Upper lobe of right lung (tissue), 1 donor: ENCODE measurements at regions not wholly inside any gene's neighbourhood (a gene's known extent, or its start where the extent isn't known, plus 50 kb on each side); places are given as distances from the start of the nearest gene placed in this dataset.

Experiments used
- ATAC-seq: fragments of 200-7000 bp; cut with Tn5 transposase; one replicate; pipeline ENCODE4 v1.9.1; 2020; ENCODE audit warnings: mild to moderate bottlenecking, moderate library complexity
- DNase-seq: peaks from one replicate; pipeline ENCODE4 v3.0.0-alpha.2; 2020
- H3K27ac ChIP-seq: fragments of 200-600 bp; one replicate; pipeline ENCODE4 v1.8.0; 2022
- H3K27me3 ChIP-seq: fragments of 200-600 bp; one replicate; pipeline ENCODE4 v1.8.0; 2022; ENCODE audit warnings: mild to moderate bottlenecking
- H3K36me3 ChIP-seq: fragments of 200-600 bp; one replicate; pipeline ENCODE4 v1.8.0; 2022
- H3K4me1 ChIP-seq: fragments of 200-600 bp; one replicate; pipeline ENCODE4 v1.8.0; 2022
- H3K4me3 ChIP-seq: fragments of 200-600 bp; one replicate; pipeline ENCODE4 v1.8.0; 2022; ENCODE audit warnings: mild to moderate bottlenecking
- H3K9me3 ChIP-seq: fragments of 200-600 bp; one replicate; pipeline ENCODE4 v1.8.0; 2022
- intact Hi-C: fragments of 100-400 bp; cut with DNase I; formaldehyde crosslinking; loops from one replicate; pipeline ENCODE4 v1.11.0; 2022
- TF ChIP-seq, protein P1 (sequence below): fragments of 200-600 bp; IDR thresholded peaks from one replicate; pipeline ENCODE4 v1.8.0; 2022; ENCODE audit warnings: antibody characterized with exemption
- donor health status: DM: no; HTN: yes; CAD: no; lungs with severe emphysema.

DNA sequence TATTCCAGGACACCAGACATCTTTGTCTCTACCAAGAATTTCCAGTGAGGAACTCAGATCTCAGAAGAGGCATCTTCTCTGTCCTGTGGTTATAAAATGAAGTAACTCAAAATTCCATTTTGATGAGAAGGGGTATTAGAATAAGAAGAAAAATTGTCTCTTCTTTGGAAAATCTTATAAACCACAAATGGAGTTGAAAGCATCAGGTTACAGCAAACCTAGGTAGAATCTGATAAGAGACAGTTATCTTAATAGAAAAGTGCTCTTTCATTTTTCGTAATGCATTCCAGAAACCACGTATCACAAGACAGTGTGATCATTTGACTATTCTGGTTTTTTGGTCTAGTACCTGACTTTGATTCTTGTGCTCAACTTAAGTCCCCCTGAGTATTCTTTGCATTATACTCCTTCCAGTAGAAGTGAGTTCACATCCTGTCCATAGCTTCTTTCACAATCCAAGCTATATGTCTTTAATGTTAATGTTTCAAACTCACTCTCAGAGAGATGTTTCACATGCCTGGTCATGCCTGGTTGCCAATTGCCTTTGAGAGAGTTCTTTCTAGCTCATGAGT is 120.9 kb upstream of the PRDX6 start:
- H3K36me3 ChIP-seq = no peaks in the 10 kb centered on the region
- intact Hi-C loops = no loop called here
- H3K9me3 ChIP-seq = no peaks in the 10 kb centered on the region
- ATAC-seq (no peak), DNase-seq (no peak)
- no peaks in the 10 kb centered on the region for H3K27me3 ChIP-seq
- no peak overlapping the region for H3K27ac ChIP-seq
- TF ChIP-seq, protein P1, sequence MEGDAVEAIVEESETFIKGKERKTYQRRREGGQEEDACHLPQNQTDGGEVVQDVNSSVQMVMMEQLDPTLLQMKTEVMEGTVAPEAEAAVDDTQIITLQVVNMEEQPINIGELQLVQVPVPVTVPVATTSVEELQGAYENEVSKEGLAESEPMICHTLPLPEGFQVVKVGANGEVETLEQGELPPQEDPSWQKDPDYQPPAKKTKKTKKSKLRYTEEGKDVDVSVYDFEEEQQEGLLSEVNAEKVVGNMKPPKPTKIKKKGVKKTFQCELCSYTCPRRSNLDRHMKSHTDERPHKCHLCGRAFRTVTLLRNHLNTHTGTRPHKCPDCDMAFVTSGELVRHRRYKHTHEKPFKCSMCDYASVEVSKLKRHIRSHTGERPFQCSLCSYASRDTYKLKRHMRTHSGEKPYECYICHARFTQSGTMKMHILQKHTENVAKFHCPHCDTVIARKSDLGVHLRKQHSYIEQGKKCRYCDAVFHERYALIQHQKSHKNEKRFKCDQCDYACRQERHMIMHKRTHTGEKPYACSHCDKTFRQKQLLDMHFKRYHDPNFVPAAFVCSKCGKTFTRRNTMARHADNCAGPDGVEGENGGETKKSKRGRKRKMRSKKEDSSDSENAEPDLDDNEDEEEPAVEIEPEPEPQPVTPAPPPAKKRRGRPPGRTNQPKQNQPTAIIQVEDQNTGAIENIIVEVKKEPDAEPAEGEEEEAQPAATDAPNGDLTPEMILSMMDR = no peak
- H3K4me1 ChIP-seq = no peaks in the 10 kb centered on the region
- no peak overlapping the region for H3K4me3 ChIP-seq

DNA sequence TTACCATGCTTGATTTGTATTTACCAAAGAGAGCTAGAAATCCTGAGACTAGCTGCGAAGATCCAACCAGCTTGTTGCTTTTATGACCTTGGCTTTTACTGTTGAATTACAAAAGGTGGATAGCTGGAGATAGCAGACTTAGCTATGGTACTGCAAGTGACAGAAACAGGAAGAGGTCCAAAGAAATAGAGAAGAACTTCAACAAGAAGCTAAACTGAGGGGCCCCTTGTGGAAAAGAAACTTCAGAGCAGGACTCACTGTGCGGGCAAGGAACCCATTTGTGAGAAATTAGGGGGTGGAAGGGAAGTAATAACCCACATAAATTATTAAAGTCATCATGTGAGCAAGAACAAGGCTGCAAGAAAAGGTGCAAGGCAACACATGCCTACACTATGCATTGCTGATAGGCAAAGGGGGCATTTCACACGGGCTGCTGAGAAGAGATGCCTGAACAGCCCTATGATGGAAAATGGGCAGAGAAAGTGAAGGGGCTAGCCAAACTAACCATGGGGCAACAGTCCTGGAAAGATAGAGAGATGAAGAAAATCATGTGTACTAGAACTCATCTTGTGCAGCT is 116.6 kb upstream of the PRDX6 start:
- Histone ChIP-seq H3K36me3 (no peaks in the 10 kb centered on the region), H3K27ac (no peak overlapping the region), H3K4me3 (no peak overlapping the region), H3K9me3 (no peaks in the 10 kb centered on the region), H3K4me1 (no peaks in the 10 kb centered on the region), H3K27me3 (no peaks in the 10 kb centered on the region)
- intact Hi-C loops = no loop called here
- TF ChIP-seq, protein P1 = no peak
- ATAC-seq = no peak
- no peak for DNase-seq

DNA sequence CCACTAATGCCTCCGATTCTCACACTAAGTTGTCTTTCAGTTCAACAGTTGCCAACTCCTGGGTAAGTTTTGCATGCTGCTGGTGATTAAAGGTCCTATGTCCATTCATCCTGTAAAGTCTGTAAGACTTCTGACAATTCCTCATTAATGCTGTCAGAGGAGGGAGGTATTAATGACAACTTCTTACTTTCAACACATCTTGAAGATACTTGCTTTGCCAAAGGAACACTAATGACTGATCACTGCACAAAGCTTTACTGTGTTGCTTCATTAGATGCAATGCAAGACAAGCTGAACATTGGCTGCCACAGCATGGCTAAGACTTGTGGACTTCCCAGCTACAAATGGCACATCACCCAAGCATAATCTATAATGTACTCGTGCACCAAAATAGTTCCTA is 114.6 kb upstream of the PRDX6 start:
- ATAC-seq = no peak

DNA sequence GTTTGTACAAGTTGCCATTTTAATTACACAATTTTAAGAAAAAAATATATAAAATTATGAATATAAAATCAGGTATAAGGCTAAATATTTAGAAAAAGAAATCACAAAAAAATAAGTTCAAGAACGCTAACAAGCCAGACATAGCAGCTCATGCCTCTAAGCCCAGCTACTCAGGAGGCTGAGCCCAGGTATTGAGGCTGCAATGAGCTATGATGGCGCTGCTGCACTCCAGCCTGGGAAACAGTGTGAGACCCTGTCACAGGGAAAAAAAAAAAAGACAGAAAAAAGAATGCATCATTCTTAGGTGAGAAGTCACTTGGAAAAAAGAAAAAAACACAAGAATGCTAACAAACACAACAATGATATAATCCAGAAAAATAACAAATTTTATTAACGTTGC is 112.3 kb upstream of the PRDX6 start:
- no peak for DNase-seq
- Histone ChIP-seq H3K36me3 (no peaks in the 10 kb centered on the region), H3K27me3 (no peaks in the 10 kb centered on the region), H3K27ac (no peak overlapping the region), H3K4me1 (no peaks in the 10 kb centered on the region), H3K9me3 (no peaks in the 10 kb centered on the region), H3K4me3 (no peak overlapping the region)
- ATAC-seq = no peak
- TF ChIP-seq, protein P1 = no peak
- intact Hi-C loops = no loop called here

More for the DNA sequence above, 114.6 kb upstream of the PRDX6 start:
- intact Hi-C loops = no loop called here
- Histone ChIP-seq H3K4me3 (no peak overlapping the region), H3K27me3 (no peaks in the 10 kb centered on the region), H3K4me1 (no peaks in the 10 kb centered on the region), H3K9me3 (no peaks in the 10 kb centered on the region), H3K36me3 (no peaks in the 10 kb centered on the region), H3K27ac (no peak overlapping the region)
- no peak for DNase-seq
- TF ChIP-seq, protein P1 = no peak

DNA sequence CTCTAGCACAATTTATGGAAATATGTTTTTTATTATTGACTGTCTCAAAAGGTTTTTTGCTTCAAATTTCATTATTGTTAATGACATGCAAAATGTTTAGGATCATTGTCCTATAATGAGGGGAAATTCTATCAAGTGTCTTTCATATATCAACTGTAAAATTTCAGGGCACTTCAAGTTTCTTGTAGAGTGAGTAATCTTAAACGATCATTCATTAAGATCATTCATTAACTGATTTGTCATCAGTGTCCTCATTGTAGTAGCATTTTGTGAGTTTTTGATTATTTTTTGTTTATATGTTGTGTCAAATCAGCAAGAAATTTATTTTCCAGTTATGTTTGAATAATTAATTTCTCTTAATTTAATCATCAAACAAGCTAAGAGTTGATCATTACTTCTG is 111.8 kb upstream of the PRDX6 start:
- DNase-seq (no peak), ATAC-seq (no peak)
- H3K9me3 ChIP-seq = no peaks in the 10 kb centered on the region

More for the DNA sequence above, 111.8 kb upstream of the PRDX6 start:
- H3K36me3 ChIP-seq = no peaks in the 10 kb centered on the region
- no peaks in the 10 kb centered on the region for H3K27me3 ChIP-seq
- no peak overlapping the region for H3K27ac ChIP-seq
- no peak overlapping the region for H3K4me3 ChIP-seq
- intact Hi-C loops = no loop called here
- TF ChIP-seq, protein P1 = no peak
- no peaks in the 10 kb centered on the region for H3K4me1 ChIP-seq
